ENCODE measurements at regions not wholly inside any gene's neighbourhood (a gene's known extent, or its start where the extent isn't known, plus 50 kb on each side); places are given as distances from the start of the nearest gene placed in this dataset.
A peak's percentile ranks its signal among the peaks of the same experiment; 100 is the strongest.

DNA sequence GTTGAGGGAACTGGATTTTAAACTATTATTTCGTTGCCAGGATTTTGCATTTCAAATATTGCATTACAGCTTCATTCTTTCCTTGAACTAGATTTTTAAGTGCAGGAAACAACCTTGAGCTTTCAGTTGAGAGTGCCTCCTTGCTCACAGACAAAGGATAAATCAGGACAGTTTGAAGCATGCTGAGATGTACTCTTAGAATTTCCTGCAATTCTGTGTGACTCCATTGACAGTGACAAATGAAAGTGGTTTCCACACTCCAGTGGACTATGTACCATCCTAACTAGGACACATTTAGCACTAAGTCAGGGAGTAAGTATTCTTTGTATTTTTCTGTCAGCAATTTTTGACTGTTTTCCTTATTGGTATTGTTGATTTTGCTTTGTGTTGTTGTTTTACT is 100.0 kb upstream of the PLCXD3 start:
- no peaks in the 10 kb centered on the region for H4K20me1 ChIP-seq (ENCODE audit: insufficient read depth, low read length)
- no peak overlapping the region for H3K27ac ChIP-seq (ENCODE audit: extremely low read length, insufficient read depth, low read length)
- in situ Hi-C loops (cut with HindIII; ENCODE audit: extremely low pct_ligation_motif_present, low pct_unique_long_range_greater_than_20kb): no loop called here
- POLR2A ChIA-PET: no interaction called here
- H3K9ac ChIP-seq (ENCODE audit: insufficient read depth, low read depth, low read length): no peak overlapping the region
- H3K4me2 ChIP-seq (ENCODE audit: low read depth, low read length): no peak overlapping the region
- no peaks in the 10 kb centered on the region for H3K79me2 ChIP-seq (ENCODE audit: insufficient read depth, low read length)
- no peaks in the 10 kb centered on the region for H3K36me3 ChIP-seq (replicated peaks in 1 of 2; ENCODE audit: control insufficient read depth in 1 of 2, insufficient read depth in 2 of 2, low read length in 2 of 2)
- no peaks in the 10 kb centered on the region; the same call in 1 of the 2 replicates for H3K9me3 ChIP-seq (ENCODE audit: low read length)
- ATAC-seq (peak; percentile 63), FAIRE-seq (no peak), DNase-seq (ENCODE audit: low spot score) (no peak)
- no peak overlapping the region for H3K4me3 ChIP-seq (replicated peaks in 1 of 3; ENCODE audit: insufficient read depth in 1 of 3, low read depth in 2 of 3, low read length in 3 of 3)
- 3% methylated on average over 1 of the region's 1 CpG for WGBS (ENCODE audit: low lambda C conversion rate)
- 0 out of 2 replicates have a peak, but pooled peaks cover 5% of the 10 kb centered on the region for H3K4me1 ChIP-seq (ENCODE audit: insufficient read depth, low read length)
- no peak overlapping the region for H2AFZ ChIP-seq (ENCODE audit: low read length)
- BruUV-seq (replicated peaks): no TSS peak
- intact Hi-C loops (cut with micrococcal nuclease; ENCODE audit: unreplicated experiment): no loop called here
- H3K27me3 ChIP-seq (ENCODE audit: control insufficient read depth in 1 of 2, insufficient read depth in 2 of 2, low read length in 2 of 2): no peaks in the 10 kb centered on the region
- CTCF ChIA-PET (ENCODE audit: low intra/inter-chr PET ratio, low total read pairs): no interaction called here
- TF ChIP-seq MAFF (IDR thresholded peaks at IDR 0.05; ENCODE audit: low read depth, low read length) (0 out of 2 replicates have a peak, but pooled peaks have one; percentile 18), SMYD3 (CRISPR knock-in tag; IDR thresholded peaks at IDR 0.05) (no peak), MAFK (conservative IDR thresholded peaks at IDR 0.05 in 1 of 2, IDR thresholded peaks at IDR 0.05 in 1 of 2; ENCODE audit: low read length in 2 of 2) (peak in 1 of 2 experiments; percentile 56; a peak in 1 of 4 replicates), ZBTB7B (CRISPR knock-in tag; IDR thresholded peaks at IDR 0.05) (no peak), HNF4G (IDR thresholded peaks at IDR 0.05; ENCODE audit: borderline replicate concordance, low read depth, low read length) (0 out of 2 replicates have a peak, but pooled peaks have one; percentile 22), HNF4G (CRISPR knock-in tag; IDR thresholded peaks at IDR 0.05; ENCODE audit: borderline replicate concordance, low read depth) (no peak), NR2F2 (IDR thresholded peaks at IDR 0.05; ENCODE audit: borderline replicate concordance, low read depth) (no peak), HCFC1 (IDR thresholded peaks at IDR 0.05; ENCODE audit: low read depth, low read length) (no peak)
- TF ChIP-seq, protein P1, sequence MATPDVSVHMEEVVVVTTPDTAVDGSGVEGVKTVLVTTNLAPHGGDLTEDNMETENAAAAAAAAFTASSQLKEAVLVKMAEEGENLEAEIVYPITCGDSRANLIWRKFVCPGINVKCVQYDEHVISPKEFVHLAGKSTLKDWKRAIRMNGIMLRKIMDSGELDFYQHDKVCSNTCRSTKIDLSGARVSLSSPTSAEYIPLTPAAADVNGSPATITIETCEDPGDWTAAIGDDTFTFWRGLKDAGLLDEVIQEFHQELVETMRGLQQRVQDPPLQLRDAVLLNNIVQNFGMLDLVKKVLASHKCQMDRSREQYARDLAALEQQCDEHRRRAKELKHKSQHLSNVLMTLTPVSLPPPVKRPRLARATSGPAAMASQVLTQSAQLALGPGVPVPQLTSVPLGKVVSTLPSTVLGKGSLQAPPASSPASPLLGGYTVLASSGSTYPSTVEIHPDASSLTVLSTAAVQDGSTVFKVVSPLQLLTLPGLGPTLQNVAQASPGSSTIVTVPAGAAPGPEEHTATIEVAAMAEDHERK (CRISPR knock-in tag; IDR thresholded peaks at IDR 0.05; ENCODE audit: low read depth): no peak
- TF ChIP-seq, protein P2, sequence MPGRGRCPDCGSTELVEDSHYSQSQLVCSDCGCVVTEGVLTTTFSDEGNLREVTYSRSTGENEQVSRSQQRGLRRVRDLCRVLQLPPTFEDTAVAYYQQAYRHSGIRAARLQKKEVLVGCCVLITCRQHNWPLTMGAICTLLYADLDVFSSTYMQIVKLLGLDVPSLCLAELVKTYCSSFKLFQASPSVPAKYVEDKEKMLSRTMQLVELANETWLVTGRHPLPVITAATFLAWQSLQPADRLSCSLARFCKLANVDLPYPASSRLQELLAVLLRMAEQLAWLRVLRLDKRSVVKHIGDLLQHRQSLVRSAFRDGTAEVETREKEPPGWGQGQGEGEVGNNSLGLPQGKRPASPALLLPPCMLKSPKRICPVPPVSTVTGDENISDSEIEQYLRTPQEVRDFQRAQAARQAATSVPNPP (CRISPR knock-in tag; IDR thresholded peaks at IDR 0.05): no peak
- TF ChIP-seq, protein P3, sequence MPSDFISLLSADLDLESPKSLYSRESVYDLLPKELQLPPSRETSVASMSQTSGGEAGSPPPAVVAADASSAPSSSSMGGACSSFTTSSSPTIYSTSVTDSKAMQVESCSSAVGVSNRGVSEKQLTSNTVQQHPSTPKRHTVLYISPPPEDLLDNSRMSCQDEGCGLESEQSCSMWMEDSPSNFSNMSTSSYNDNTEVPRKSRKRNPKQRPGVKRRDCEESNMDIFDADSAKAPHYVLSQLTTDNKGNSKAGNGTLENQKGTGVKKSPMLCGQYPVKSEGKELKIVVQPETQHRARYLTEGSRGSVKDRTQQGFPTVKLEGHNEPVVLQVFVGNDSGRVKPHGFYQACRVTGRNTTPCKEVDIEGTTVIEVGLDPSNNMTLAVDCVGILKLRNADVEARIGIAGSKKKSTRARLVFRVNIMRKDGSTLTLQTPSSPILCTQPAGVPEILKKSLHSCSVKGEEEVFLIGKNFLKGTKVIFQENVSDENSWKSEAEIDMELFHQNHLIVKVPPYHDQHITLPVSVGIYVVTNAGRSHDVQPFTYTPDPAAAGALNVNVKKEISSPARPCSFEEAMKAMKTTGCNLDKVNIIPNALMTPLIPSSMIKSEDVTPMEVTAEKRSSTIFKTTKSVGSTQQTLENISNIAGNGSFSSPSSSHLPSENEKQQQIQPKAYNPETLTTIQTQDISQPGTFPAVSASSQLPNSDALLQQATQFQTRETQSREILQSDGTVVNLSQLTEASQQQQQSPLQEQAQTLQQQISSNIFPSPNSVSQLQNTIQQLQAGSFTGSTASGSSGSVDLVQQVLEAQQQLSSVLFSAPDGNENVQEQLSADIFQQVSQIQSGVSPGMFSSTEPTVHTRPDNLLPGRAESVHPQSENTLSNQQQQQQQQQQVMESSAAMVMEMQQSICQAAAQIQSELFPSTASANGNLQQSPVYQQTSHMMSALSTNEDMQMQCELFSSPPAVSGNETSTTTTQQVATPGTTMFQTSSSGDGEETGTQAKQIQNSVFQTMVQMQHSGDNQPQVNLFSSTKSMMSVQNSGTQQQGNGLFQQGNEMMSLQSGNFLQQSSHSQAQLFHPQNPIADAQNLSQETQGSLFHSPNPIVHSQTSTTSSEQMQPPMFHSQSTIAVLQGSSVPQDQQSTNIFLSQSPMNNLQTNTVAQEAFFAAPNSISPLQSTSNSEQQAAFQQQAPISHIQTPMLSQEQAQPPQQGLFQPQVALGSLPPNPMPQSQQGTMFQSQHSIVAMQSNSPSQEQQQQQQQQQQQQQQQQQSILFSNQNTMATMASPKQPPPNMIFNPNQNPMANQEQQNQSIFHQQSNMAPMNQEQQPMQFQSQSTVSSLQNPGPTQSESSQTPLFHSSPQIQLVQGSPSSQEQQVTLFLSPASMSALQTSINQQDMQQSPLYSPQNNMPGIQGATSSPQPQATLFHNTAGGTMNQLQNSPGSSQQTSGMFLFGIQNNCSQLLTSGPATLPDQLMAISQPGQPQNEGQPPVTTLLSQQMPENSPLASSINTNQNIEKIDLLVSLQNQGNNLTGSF (CRISPR knock-in tag; IDR thresholded peaks at IDR 0.05): no peak
- TF ChIP-seq, protein P4, sequence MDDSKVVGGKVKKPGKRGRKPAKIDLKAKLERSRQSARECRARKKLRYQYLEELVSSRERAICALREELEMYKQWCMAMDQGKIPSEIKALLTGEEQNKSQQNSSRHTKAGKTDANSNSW (CRISPR knock-in tag; IDR thresholded peaks at IDR 0.05; ENCODE audit: borderline replicate concordance): no peak
- TF ChIP-seq, protein P5, sequence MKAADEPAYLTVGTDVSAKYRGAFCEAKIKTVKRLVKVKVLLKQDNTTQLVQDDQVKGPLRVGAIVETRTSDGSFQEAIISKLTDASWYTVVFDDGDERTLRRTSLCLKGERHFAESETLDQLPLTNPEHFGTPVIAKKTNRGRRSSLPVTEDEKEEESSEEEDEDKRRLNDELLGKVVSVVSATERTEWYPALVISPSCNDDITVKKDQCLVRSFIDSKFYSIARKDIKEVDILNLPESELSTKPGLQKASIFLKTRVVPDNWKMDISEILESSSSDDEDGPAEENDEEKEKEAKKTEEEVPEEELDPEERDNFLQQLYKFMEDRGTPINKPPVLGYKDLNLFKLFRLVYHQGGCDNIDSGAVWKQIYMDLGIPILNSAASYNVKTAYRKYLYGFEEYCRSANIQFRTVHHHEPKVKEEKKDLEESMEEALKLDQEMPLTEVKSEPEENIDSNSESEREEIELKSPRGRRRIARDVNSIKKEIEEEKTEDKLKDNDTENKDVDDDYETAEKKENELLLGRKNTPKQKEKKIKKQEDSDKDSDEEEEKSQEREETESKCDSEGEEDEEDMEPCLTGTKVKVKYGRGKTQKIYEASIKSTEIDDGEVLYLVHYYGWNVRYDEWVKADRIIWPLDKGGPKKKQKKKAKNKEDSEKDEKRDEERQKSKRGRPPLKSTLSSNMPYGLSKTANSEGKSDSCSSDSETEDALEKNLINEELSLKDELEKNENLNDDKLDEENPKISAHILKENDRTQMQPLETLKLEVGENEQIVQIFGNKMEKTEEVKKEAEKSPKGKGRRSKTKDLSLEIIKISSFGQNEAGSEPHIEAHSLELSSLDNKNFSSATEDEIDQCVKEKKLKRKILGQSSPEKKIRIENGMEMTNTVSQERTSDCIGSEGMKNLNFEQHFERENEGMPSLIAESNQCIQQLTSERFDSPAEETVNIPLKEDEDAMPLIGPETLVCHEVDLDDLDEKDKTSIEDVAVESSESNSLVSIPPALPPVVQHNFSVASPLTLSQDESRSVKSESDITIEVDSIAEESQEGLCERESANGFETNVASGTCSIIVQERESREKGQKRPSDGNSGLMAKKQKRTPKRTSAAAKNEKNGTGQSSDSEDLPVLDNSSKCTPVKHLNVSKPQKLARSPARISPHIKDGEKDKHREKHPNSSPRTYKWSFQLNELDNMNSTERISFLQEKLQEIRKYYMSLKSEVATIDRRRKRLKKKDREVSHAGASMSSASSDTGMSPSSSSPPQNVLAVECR (CRISPR knock-in tag; IDR thresholded peaks at IDR 0.05; ENCODE audit: borderline replicate concordance): no peak
